ENCODE measurements at regions not wholly inside any gene's neighbourhood (a gene's known extent, or its start where the extent isn't known, plus 50 kb on each side); places are given as distances from the start of the nearest gene placed in this dataset.

- H3K27ac ChIP-seq, result no peak overlapping the region
- intact Hi-C loops (cut with DNase I), result loop anchor here (10.0 kb wide), 1 partner anchor 129 kb away; no protein-coding TSS in a partner anchor
- H3K36me3 ChIP-seq, result no peaks in the 10 kb centered on the region
- no peak for DNase-seq (ENCODE audit: extremely low spot score in 2 of 2)
- no peaks in the 10 kb centered on the region for H3K9me3 ChIP-seq
- no peaks in the 10 kb centered on the region for H3K4me1 ChIP-seq
- H3K4me3 ChIP-seq, result no peak overlapping the region
- H3K27me3 ChIP-seq, result no peaks in the 10 kb centered on the region
- no peak for TF ChIP-seq CTCF (IDR thresholded peaks at IDR 0.05)
- TF ChIP-seq POLR2A (IDR thresholded peaks at IDR 0.05), result no peak
- no peak for TF ChIP-seq POLR2AphosphoS5 (IDR thresholded peaks at IDR 0.05; ENCODE audit: insufficient read depth in 1 of 2, low read depth in 1 of 2)
Measured at GRCh38 chr2:120673571-120674061, 62.1 kb upstream of the GLI2 start.

GRCh38 chr2:120674246-120675170 is 61.2 kb upstream of the GLI2 start:
- intact Hi-C loops (cut with DNase I), result loop anchor here (10.0 kb wide), 1 partner anchor 130 kb away; no protein-coding TSS in a partner anchor
- no peaks in the 10 kb centered on the region for H3K36me3 ChIP-seq
- H3K9me3 ChIP-seq, result no peaks in the 10 kb centered on the region
- no peaks in the 10 kb centered on the region for H3K4me1 ChIP-seq
- H3K4me3 ChIP-seq, result no peak overlapping the region
- TF ChIP-seq POLR2AphosphoS5 (IDR thresholded peaks at IDR 0.05; ENCODE audit: insufficient read depth in 1 of 2, low read depth in 1 of 2) (no peak), POLR2A (IDR thresholded peaks at IDR 0.05) (no peak), CTCF (IDR thresholded peaks at IDR 0.05) (no peak)
- no peaks in the 10 kb centered on the region for H3K27me3 ChIP-seq
- H3K27ac ChIP-seq, result no peak overlapping the region
- DNase-seq (ENCODE audit: extremely low spot score in 2 of 2), result no peak

GRCh38 chr2:120675460-120676130 is 60.1 kb upstream of the GLI2 start:
- Histone ChIP-seq H3K4me1 (no peaks in the 10 kb centered on the region), H3K4me3 (no peak overlapping the region), H3K36me3 (no peaks in the 10 kb centered on the region), H3K9me3 (no peaks in the 10 kb centered on the region), H3K27me3 (no peaks in the 10 kb centered on the region), H3K27ac (no peak overlapping the region)
- DNase-seq (ENCODE audit: extremely low spot score in 2 of 2), result no peak
- intact Hi-C loops (cut with DNase I), result loop anchor here (10.0 kb wide), 1 partner anchor 131 kb away; no protein-coding TSS in a partner anchor
- peak in 1 of 3 experiments; percentile 63 for TF ChIP-seq CTCF (IDR thresholded peaks at IDR 0.05)
- no peak for TF ChIP-seq POLR2A (IDR thresholded peaks at IDR 0.05)

GRCh38 chr2:120677221-120677620 is 58.4 kb upstream of the GLI2 start:
- H3K4me3 ChIP-seq, result no peak overlapping the region
- intact Hi-C loops (cut with DNase I), result loop anchor here (10.0 kb wide), 1 partner anchor 132 kb away; no protein-coding TSS in a partner anchor
- H3K9me3 ChIP-seq, result no peaks in the 10 kb centered on the region
- H3K36me3 ChIP-seq, result no peaks in the 10 kb centered on the region
- no peak overlapping the region for H3K27ac ChIP-seq
- no peaks in the 10 kb centered on the region for H3K4me1 ChIP-seq
- TF ChIP-seq POLR2A (IDR thresholded peaks at IDR 0.05) (no peak), POLR2AphosphoS5 (IDR thresholded peaks at IDR 0.05; ENCODE audit: insufficient read depth in 1 of 2, low read depth in 1 of 2) (no peak), CTCF (IDR thresholded peaks at IDR 0.05) (no peak)
- DNase-seq (ENCODE audit: extremely low spot score in 2 of 2), result no peak
- no peaks in the 10 kb centered on the region for H3K27me3 ChIP-seq

All from vagina (tissue), 2 donors.